Stimulated activated CD4-positive, alpha-beta T cell treated with anti-CD3 and anti-CD28 coated beads, TNF-alpha, amount 100 ng/mL, for 24 hours (primary cell): ENCODE measurements at regions not wholly inside any gene's neighbourhood (a gene's known extent, or its start where the extent isn't known, plus 50 kb on each side); places are given as distances from the start of the nearest gene placed in this dataset.
"Not testable (repeated sequence)": the region's sequence is repeated elsewhere in the genome, so short reads cannot be mapped to it uniquely, and the experiment has no call there.

Experiments
- DNase-seq, 3 experiments: peaks; one replicate each; pipeline ENCODE4 v3.0.0-alpha.2; 2020; ENCODE audit warnings: low read depth in 3 of 3

DNA sequence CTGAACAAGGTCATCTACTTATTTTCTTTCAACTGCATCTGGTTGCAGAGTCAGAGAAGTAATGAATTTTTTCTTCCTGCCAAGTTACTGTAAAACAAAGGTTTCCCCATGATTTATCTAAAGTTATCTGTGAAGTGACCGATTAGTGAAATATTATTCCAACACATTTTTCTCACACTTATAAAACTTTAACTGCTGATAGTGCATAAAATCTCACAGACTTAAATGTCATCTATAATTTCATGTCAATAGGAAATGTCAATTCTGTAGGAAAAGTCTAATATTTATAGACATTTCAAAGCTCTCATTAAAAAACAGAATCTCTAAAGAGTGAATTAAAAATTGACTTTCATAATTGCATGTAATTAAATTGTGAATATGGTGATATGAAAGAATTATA lies 397.2 kb downstream of the SLITRK1 start:
- DNase-seq: no peak

DNA sequence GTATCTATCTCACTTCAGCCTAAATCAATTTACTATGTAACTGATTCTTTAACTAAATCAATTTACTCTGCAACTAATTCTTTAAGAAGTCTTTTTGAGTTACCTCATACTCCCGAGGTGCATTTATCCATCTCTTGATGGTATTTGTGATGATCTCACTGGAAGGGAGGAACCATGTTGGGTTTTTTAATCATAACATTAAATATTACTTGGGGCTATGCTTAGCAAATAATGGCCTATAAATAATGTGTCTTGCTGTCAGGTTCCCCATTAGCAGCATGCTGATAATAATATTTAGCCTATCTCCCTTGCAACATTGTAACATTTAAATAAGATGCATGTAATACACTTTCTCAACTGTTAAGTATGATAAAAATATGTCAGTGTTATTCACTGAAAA lies 411.3 kb downstream of the SLITRK1 start:
- no peak for DNase-seq

DNA sequence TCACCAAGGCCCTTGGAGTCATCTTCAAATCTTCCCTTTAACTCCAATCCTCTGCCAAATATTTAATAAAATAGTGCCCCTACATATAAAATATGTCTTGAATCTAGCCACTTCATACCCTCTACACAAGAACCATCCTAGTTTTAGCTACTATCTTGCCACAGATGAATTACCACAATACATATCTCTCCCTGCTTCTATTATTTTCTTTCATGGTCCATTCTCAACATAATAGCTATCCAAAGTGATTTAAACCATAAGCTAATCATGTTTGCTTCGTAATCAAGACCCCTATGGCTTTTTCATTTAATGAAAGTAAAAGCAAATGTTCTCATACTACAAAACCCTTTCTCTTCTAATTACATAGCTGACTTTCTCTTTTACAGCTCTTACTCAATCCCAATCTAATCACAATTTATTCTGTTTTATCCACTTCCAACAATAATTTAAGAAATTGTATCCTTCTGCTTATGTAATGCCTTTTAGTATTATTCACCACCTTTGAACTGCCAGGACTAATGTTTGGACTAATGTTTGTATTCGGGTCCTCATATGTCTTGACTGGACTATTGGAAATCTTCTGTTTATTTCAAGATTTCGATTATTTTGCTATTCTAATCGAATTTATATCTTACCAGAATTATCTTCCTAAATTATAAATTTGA lies 412.0 kb downstream of the SLITRK1 start:
- DNase-seq: no peak

DNA sequence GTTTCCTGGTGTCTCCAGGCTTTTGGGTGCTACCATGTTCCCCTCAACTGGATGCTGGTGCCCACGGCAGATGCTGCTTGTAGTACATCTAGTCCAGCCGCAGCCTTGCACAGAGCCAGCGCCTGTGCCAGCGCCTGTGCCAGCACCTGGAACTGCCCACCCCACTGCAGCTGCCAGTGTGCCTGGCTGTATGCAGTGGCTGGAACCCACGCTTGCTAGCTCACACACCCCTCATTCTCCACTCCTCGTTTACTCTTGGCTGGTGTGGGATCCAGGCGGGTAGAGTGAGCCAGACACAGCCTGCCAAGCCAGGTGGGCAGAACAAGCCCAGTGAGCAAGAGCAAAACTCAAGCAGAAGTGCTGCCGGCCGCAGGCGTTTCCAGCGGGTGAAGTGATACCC lies 428.6 kb downstream of the SLITRK1 start:
- no peak for DNase-seq

DNA sequence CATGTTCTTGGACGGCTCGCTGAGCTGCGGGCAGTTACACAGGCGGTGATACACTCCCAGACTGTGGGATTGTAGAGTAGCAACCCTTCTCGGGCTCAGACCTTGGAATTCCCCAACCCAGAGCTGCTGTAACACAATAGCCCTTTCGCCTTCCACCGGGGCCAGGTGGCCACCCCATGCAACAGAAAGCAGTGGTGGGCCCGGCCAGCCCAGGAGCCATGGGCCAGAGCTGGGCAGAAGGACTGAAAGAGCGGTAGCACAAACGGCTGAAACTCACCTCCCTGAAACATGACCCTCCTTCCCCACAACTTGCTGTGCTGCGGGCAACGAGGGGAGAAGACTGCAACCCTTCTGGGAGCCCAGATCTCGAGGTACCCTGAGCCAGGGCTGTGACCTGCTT lies 429.0 kb downstream of the SLITRK1 start:
- DNase-seq: no peak

DNA sequence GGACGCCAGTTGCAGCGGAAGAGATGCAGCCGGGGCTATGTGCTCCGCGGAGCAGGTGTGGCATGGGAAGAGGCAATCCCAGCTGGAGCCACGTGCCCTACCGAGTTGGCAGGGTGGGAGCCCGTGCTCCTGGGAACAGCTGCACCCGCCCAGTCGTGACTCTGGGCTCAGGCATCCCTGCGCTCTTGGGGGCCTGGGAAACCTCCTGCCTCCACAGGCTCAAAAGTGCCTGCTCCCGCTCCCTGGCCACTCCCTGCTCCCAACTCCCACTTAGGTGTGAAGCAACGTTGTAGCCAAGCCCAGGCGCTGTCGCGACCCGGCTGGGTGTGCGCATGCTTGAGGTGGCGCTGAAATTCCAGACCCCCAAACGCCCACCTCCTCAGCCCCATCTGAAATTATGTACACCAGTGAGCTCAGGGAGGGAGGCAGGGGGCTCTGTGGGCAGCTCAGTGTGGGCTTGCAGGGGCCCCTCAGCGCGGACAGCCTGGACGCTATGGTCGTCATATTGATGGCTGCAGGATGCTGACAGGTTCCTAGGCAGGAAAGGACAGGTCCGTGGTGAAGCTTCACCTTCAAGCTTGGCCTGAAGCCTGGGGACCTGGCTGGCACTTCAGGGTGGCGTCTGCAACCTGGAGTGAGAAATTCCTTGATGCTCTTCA lies 429.9 kb downstream of the SLITRK1 start:
- no peak for DNase-seq

DNA sequence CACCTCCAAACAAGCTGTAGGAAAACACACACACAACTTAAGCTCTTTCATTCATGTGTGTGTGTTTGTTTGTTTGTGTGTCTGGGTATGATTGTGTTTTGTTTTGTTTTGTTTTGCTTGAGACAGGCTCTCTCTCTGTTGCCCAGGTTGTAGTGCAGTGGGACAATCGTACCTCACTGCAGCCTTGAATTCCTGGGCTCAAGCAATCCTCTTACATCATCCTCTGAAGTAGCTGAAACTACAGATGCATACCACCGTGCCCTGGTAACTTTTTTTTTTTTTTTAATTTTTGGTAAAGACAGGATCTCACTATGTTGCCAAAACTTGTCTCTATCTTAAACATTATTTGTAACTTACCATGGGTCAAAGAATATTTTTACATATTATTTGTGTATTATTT lies 431.7 kb downstream of the SLITRK1 start:
- no peak for DNase-seq

DNA sequence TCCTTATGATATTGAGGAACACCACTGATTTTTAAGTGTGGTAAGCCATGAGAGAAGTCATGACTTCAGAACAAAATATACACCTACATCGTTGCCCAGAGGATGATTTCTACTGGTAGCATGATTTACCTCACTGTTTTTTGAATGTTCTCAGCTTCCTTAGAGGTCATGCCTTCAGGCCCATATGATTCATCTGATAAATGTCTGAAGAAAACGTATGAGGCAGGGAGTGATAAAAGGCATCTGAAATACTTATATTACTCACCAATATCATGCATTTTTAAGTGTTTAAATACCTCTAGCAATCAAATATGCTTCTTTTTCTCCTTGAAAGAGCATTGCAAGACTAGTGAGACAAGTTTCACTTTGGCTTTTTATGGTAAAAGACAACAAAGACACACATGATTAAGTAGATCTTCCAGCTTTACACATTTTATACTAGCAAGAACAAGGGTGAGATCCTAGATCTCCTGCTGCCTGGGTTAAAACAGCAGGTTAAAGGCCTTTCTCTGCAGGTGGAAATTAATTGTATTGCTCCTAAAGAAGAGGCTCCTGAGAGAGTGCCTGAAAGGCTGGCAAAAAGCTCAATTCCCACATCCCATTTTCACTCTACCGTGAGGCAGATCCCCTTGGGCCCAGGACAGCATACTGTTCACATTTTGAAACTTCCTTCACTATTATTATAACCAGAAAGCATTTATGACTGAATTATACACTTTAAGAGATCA lies 432.4 kb downstream of the SLITRK1 start:
- DNase-seq: no peak

DNA sequence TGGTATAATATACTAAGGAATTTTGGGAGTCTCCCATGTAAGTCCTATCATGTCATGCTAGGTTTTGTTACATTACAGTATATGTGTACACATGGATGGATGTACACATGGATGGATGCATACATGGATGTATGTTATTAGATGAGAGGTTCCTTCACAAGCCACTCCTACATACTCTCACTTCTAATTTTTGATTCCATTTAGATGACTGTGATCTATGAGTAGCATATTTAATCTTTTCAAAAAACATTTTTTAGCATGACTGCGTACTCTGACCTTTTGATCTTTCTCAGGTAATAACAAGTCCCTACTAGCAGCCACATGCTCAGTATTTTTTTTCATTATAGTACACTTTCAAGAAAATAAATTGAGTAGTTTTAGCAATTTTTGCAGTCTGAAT lies 441.8 kb downstream of the SLITRK1 start:
- DNase-seq: no peak

DNA sequence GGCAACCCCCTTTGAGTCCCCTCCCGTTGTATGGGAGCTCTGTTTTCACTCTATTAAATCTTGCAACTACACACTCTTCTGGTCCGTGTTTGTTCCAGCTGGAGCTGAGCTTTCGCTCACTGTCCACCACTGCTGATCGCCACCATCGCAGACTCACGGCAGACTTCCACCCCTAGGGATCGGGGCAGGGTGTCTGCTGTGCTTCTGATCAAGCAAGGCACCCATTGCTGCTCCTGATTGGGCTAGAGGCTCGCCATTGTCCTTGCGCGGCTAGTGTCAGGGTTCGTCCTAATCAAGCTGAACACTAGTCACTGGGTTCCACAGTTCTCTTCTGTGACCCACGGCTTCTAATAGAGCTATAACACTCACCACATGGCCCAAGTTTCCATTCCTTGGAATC lies 442.8 kb downstream of the SLITRK1 start:
- not testable (repeated sequence) for DNase-seq

DNA sequence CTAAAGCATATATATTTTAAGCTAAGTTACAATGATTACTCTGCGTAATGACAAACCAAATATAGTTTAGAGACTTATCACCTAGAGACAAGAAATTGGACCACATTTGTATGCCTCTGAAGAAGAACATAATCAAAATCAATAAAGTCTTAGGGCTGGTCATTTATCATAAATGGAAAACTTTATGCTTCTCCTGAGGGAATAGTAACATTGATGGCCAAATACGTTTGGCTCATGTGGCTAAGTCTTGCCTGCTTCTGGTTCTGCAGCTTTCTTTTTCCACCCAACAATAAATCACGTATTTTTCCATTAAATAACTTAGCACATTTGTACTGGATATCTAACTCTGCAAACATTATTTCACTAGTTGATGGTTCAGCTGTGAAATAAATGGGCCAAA lies 458.4 kb downstream of the SLITRK1 start:
- DNase-seq: no peak

DNA sequence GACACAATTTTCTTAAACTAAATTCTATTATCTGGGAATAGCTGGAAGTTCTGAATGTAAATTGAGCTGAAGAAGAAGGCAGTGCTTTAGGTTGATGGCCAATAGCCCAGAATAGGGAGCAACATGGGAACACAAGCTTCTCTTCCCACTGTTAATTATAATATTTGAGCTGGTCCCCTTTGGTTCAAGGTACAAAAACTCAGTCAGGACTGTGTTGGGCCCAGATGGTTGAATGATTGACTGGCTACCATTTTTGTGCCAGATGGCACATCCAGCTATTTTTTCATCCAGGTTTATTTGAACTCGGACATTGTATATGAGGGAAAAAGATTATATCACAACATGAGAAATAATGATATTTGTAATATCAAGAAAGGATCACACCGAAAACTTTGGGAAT lies 458.9 kb downstream of the SLITRK1 start:
- no peak for DNase-seq

DNA sequence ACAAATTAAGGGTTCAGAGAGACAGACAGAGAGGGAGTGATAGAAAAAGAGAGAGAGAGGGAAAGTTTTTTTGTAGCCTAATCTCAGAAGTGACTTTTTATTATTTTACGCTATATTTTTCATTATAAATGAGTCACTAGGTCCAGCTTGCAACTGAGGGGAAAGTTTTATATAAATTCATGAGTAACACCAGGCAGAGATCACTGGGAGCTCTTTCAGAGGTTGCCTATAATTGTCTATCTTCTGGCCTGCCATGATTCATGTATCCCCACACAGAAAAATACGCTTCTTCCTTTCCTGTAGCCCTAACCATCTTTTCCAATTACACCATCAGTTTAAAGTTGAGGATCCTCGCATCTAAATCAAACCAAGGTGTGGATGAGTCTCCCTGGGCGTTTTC lies 467.9 kb downstream of the SLITRK1 start:
- no peak for DNase-seq

DNA sequence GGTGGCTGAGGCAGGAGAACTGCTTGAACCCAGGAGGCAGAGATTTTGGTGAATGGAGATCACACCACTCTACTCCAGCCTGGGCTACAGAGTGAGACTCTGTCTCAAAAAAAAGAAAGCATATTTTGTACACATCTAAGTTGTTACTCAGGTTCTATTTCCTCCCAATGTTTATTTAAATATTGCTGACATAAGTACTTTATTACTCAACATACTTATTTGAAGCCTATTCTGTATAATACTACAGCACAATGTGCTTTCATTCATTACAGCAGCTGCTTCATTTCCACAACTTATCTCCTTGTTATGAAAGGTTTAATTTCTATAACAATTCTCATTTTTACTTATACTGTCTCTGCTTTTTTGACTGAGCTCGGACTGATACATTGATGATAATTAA lies 495.7 kb downstream of the SLITRK1 start:
- no peak for DNase-seq

DNA sequence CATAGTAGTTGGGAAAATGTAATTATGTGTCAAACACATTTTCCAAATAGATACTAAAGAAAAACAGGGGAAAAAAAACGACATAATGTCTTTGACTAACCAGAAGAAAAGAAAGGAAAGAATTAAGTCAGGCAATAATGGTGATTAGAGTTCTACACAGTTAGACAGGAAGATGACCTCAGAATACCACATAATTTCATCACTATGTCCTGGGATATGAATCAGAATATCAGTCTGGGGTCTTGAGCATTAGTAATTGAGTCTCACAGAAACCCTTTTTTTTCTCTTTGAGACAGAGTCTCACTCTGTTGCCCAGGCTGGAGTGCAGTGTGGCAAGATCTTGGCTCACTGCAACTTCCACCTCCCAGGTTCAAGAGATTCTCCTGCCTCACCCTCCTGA lies 503.4 kb downstream of the SLITRK1 start:
- no peak for DNase-seq

DNA sequence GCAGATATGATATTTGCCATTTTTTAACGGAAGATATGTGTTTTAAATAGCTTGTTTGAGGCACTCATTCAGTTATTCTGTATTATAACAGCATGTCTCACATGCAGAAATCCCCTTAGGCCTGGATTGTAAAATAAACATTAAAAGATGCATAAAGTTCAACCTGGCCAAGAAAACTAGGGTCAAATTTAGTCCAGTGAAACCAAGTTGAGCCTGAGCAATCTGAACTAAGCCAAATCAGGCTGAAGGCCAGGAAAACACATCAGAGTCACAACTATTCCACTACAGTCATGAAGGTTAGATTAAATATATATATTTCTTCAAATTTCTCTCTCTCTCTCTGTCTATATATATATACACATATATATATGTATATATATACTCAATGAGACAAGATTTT lies 504.8 kb downstream of the SLITRK1 start:
- DNase-seq: no peak

DNA sequence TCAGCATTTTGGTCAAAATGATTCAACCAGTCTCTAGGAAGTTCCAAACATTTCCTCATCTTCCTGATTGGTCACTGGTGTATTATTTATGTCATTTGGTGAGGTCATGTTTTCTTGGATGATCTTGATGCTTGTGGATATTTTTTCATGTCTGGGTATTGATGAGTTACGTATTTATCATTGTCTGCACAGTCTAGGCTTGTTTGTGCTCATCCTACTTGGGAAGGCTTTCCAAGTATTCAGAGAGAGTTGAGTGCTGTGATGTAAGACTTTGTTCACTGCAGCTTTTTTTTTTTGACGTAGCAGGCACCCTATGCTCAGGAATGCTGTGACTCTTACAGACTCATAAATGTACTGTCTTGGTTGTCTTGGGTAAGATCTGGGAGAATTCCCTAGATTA lies 509.5 kb downstream of the SLITRK1 start:
- no peak for DNase-seq

DNA sequence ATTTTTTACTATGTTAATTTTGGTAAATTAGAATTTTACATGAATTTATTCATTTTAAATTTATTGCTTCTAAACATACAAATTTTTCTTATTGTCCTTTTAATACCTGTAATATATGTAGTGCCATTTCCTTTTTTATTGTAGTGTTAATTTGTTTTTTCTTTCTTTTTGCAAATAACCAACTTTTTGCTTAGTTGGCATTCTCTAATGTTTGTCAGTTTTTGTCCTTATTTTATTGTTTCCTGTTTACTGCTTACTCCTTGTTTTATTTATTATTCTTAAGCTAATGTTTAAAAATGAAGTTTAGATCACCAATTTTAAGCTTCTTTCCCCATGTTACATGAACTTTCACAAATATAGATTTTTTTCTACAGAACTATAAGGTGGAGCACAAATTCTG lies 516.6 kb downstream of the SLITRK1 start:
- no peak for DNase-seq

DNA sequence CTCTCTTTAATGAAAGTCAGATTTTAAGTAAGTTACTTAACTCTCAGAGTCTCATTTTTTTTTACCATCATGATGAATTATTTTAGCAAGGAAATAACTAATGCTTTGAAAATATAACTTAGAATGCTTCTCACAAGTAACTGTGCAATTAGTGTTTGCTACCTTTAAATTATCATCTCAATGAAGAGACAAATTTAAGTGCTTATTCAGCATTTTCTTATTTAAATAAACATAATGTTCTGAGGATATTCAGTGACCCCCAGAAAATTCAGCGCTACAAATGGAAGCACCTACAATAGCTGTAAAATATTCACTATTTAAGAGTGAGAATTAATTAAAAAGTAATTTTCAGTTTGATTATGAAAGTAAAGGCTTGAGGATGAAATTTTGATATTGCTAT lies 527.2 kb downstream of the SLITRK1 start:
- no peak for DNase-seq

DNA sequence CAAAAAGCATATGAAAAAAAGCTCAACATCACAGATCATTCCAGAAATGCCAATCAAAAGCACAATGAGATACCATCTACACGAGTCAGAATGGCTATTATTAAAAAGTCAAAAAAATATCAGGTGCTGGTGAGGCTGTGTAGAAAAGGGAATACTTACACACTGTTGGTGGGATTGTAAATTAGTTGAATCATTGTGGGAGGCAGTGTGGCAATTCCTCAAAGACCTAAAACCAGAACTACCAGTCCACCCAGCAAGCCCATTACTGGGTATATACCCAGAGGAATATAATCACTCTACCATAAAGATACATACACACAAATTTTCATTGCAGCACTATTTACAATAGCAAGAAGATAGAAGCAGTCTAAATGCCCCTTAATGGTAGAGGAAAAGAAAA lies 529.9 kb downstream of the SLITRK1 start:
- no peak for DNase-seq

DNA sequence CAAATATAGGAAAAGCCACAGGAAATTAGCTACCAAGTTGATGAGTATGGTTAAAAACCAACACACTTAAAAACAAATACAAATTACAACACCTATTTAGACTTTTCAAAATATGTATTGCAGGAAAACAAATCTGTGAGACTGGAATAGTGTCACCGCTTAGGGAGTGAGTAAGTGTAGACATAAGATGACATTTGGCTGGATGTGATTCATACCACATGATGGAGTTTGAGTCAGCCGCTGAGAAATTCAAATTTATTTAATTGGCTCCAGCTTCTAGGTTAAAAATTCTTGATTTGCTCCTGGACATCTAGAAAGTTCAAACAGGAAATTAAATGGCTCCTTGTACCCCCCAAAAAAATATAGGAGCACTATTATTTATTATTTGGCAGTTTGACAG lies 531.7 kb downstream of the SLITRK1 start:
- DNase-seq: no peak

DNA sequence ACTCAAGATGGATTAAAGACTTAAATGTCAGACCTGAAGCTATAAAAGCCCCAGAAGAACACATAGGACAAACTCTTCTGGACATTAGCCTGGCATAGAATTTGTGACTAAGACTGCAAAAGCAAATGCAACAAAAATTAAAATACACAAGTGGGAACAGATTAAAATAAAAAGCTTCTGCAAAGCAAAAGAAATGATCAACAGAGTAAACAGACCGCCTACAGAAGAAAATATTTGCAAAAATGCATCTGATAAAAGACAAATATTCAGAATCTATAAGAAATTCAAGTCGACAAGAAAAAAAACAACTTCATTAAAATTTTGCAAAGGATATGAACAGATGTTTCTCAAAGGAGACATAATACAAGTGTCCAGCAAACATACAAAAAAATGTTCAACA lies 537.8 kb downstream of the SLITRK1 start:
- DNase-seq: no peak

DNA sequence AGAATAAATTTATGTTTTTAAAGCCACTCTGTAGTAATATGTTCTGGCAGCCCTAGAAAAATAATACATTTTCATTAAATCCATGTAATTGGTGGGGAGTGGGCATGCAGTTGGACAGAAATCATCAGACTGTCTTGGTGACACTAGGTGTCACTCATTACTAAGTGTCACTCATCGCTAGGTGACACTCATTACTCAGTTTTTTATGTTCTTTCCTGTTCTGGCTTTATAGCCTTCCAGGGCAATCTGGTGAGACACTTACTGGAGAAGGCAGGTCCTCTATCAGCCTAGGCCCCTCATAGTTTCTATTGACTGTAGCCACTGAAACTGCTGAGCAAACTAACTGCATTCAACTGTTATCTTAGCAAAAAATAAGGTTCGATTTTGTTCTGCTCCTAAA lies 542.1 kb downstream of the SLITRK1 start:
- no peak for DNase-seq
